ENCODE measurements at regions not wholly inside any gene's neighbourhood (a gene's known extent, or its start where the extent isn't known, plus 50 kb on each side); places are given as distances from the start of the nearest gene placed in this dataset.

- Histone ChIP-seq H3K27ac (ENCODE audit: low read length) (no peak overlapping the region), H3K27me3 (ENCODE audit: low read depth, low read length) (no peaks in the 10 kb centered on the region), H3K36me3 (ENCODE audit: control insufficient read depth in 1 of 2, insufficient read depth in 2 of 2, low read length in 2 of 2) (no peaks in the 10 kb centered on the region), H3K4me1 (ENCODE audit: control insufficient read depth in 1 of 2, insufficient read depth in 2 of 2, low read length in 2 of 2) (no peaks in the 10 kb centered on the region), H3K4me3 (ENCODE audit: low read depth in 1 of 2, low read length in 2 of 2) (no peak overlapping the region), H3K9me3 (ENCODE audit: control insufficient read depth in 1 of 2, low read length in 2 of 2) (no peaks in the 10 kb centered on the region)
Observed at GRCh38 chr14:38078393-38078792, 129.3 kb upstream of the SSTR1 start.

- Histone ChIP-seq H3K9me3 (ENCODE audit: control insufficient read depth in 1 of 2, low read length in 2 of 2) (no peaks in the 10 kb centered on the region), H3K27me3 (ENCODE audit: low read depth, low read length) (no peaks in the 10 kb centered on the region), H3K4me1 (ENCODE audit: control insufficient read depth in 1 of 2, insufficient read depth in 2 of 2, low read length in 2 of 2) (no peaks in the 10 kb centered on the region), H3K36me3 (ENCODE audit: control insufficient read depth in 1 of 2, insufficient read depth in 2 of 2, low read length in 2 of 2) (no peaks in the 10 kb centered on the region), H3K4me3 (ENCODE audit: low read depth in 1 of 2, low read length in 2 of 2) (no peak overlapping the region), H3K27ac (ENCODE audit: low read length) (no peak overlapping the region)
Observed at GRCh38 chr14:38079268-38079667, 128.4 kb upstream of the SSTR1 start.

- Histone ChIP-seq H3K4me3 (ENCODE audit: low read depth in 1 of 2, low read length in 2 of 2) (no peak overlapping the region), H3K36me3 (ENCODE audit: control insufficient read depth in 1 of 2, insufficient read depth in 2 of 2, low read length in 2 of 2) (no peaks in the 10 kb centered on the region), H3K9me3 (ENCODE audit: control insufficient read depth in 1 of 2, low read length in 2 of 2) (no peaks in the 10 kb centered on the region), H3K4me1 (ENCODE audit: control insufficient read depth in 1 of 2, insufficient read depth in 2 of 2, low read length in 2 of 2) (no peaks in the 10 kb centered on the region), H3K27me3 (ENCODE audit: low read depth, low read length) (no peaks in the 10 kb centered on the region), H3K27ac (ENCODE audit: low read length) (no peak overlapping the region)
Observed at GRCh38 chr14:38079886-38080285, 127.8 kb upstream of the SSTR1 start.

GRCh38 chr14:38080696-38081095 is 127.0 kb upstream of the SSTR1 start:
- Histone ChIP-seq H3K27me3 (ENCODE audit: low read depth, low read length) (no peaks in the 10 kb centered on the region), H3K4me1 (ENCODE audit: control insufficient read depth in 1 of 2, insufficient read depth in 2 of 2, low read length in 2 of 2) (no peaks in the 10 kb centered on the region), H3K27ac (ENCODE audit: low read length) (no peak overlapping the region), H3K36me3 (ENCODE audit: control insufficient read depth in 1 of 2, insufficient read depth in 2 of 2, low read length in 2 of 2) (no peaks in the 10 kb centered on the region), H3K9me3 (ENCODE audit: control insufficient read depth in 1 of 2, low read length in 2 of 2) (no peaks in the 10 kb centered on the region), H3K4me3 (ENCODE audit: low read depth in 1 of 2, low read length in 2 of 2) (no peak overlapping the region)

GRCh38 chr14:38083039-38083438 is 124.7 kb upstream of the SSTR1 start:
- Histone ChIP-seq H3K27me3 (ENCODE audit: low read depth, low read length) (no peaks in the 10 kb centered on the region), H3K36me3 (ENCODE audit: control insufficient read depth in 1 of 2, insufficient read depth in 2 of 2, low read length in 2 of 2) (no peaks in the 10 kb centered on the region), H3K4me1 (ENCODE audit: control insufficient read depth in 1 of 2, insufficient read depth in 2 of 2, low read length in 2 of 2) (no peaks in the 10 kb centered on the region), H3K4me3 (ENCODE audit: low read depth in 1 of 2, low read length in 2 of 2) (no peak overlapping the region), H3K9me3 (ENCODE audit: control insufficient read depth in 1 of 2, low read length in 2 of 2) (no peaks in the 10 kb centered on the region), H3K27ac (ENCODE audit: low read length) (no peak overlapping the region)

- Histone ChIP-seq H3K27me3 (ENCODE audit: low read depth, low read length) (no peaks in the 10 kb centered on the region), H3K4me1 (ENCODE audit: control insufficient read depth in 1 of 2, insufficient read depth in 2 of 2, low read length in 2 of 2) (no peaks in the 10 kb centered on the region), H3K9me3 (ENCODE audit: control insufficient read depth in 1 of 2, low read length in 2 of 2) (peaks cover 0 to 11% of the 10 kb centered on the region in 2 donors), H3K4me3 (ENCODE audit: low read depth in 1 of 2, low read length in 2 of 2) (peak overlapping the region in 1 of 2 donors; percentile 34), H3K36me3 (ENCODE audit: control insufficient read depth in 1 of 2, insufficient read depth in 2 of 2, low read length in 2 of 2) (no peaks in the 10 kb centered on the region), H3K27ac (ENCODE audit: low read length) (no peak overlapping the region)
Observed at GRCh38 chr14:38089123-38089522, 118.6 kb upstream of the SSTR1 start.

- Histone ChIP-seq H3K4me1 (ENCODE audit: control insufficient read depth in 1 of 2, insufficient read depth in 2 of 2, low read length in 2 of 2) (no peaks in the 10 kb centered on the region), H3K27ac (ENCODE audit: low read length) (no peak overlapping the region), H3K4me3 (ENCODE audit: low read depth in 1 of 2, low read length in 2 of 2) (no peak overlapping the region), H3K36me3 (ENCODE audit: control insufficient read depth in 1 of 2, insufficient read depth in 2 of 2, low read length in 2 of 2) (no peaks in the 10 kb centered on the region), H3K27me3 (ENCODE audit: low read depth, low read length) (no peaks in the 10 kb centered on the region), H3K9me3 (ENCODE audit: control insufficient read depth in 1 of 2, low read length in 2 of 2) (peaks cover 0 to 13% of the 10 kb centered on the region in 2 donors)
Observed at GRCh38 chr14:38090506-38090905, 117.2 kb upstream of the SSTR1 start.

GRCh38 chr14:38098074-38098836 is 109.4 kb upstream of the SSTR1 start:
- no peak overlapping the region for H3K4me3 ChIP-seq (ENCODE audit: low read depth in 1 of 2, low read length in 2 of 2)
- H3K4me1 ChIP-seq (ENCODE audit: control insufficient read depth in 1 of 2, insufficient read depth in 2 of 2, low read length in 2 of 2): no peaks in the 10 kb centered on the region
- no peaks in the 10 kb centered on the region for H3K27me3 ChIP-seq (ENCODE audit: low read depth, low read length)
- no peaks in the 10 kb centered on the region for H3K36me3 ChIP-seq (ENCODE audit: control insufficient read depth in 1 of 2, insufficient read depth in 2 of 2, low read length in 2 of 2)
- no peak overlapping the region for H3K27ac ChIP-seq (ENCODE audit: low read length)
- H3K9me3 ChIP-seq (ENCODE audit: control insufficient read depth in 1 of 2, low read length in 2 of 2): peaks cover 3 to 22% of the 10 kb centered on the region in 2 donors

GRCh38 chr14:38101679-38102078 is 106.0 kb upstream of the SSTR1 start:
- Histone ChIP-seq H3K27me3 (ENCODE audit: low read depth, low read length) (no peaks in the 10 kb centered on the region), H3K4me1 (ENCODE audit: control insufficient read depth in 1 of 2, insufficient read depth in 2 of 2, low read length in 2 of 2) (no peaks in the 10 kb centered on the region), H3K27ac (ENCODE audit: low read length) (no peak overlapping the region), H3K36me3 (ENCODE audit: control insufficient read depth in 1 of 2, insufficient read depth in 2 of 2, low read length in 2 of 2) (no peaks in the 10 kb centered on the region), H3K4me3 (ENCODE audit: low read depth in 1 of 2, low read length in 2 of 2) (no peak overlapping the region), H3K9me3 (ENCODE audit: control insufficient read depth in 1 of 2, low read length in 2 of 2) (peaks cover 3 to 12% of the 10 kb centered on the region in 2 donors)

GRCh38 chr14:38103542-38104225 is 104.0 kb upstream of the SSTR1 start:
- Histone ChIP-seq H3K27ac (ENCODE audit: low read length) (no peak overlapping the region), H3K4me1 (ENCODE audit: control insufficient read depth in 1 of 2, insufficient read depth in 2 of 2, low read length in 2 of 2) (no peaks in the 10 kb centered on the region), H3K27me3 (ENCODE audit: low read depth, low read length) (no peaks in the 10 kb centered on the region), H3K4me3 (ENCODE audit: low read depth in 1 of 2, low read length in 2 of 2) (no peak overlapping the region), H3K36me3 (ENCODE audit: control insufficient read depth in 1 of 2, insufficient read depth in 2 of 2, low read length in 2 of 2) (no peaks in the 10 kb centered on the region), H3K9me3 (ENCODE audit: control insufficient read depth in 1 of 2, low read length in 2 of 2) (peaks cover 0 to 8% of the 10 kb centered on the region in 2 donors)

- Histone ChIP-seq H3K4me3 (ENCODE audit: low read depth in 1 of 2, low read length in 2 of 2) (no peak overlapping the region), H3K36me3 (ENCODE audit: control insufficient read depth in 1 of 2, insufficient read depth in 2 of 2, low read length in 2 of 2) (no peaks in the 10 kb centered on the region), H3K27me3 (ENCODE audit: low read depth, low read length) (no peaks in the 10 kb centered on the region), H3K9me3 (ENCODE audit: control insufficient read depth in 1 of 2, low read length in 2 of 2) (peaks cover 0 to 8% of the 10 kb centered on the region in 2 donors), H3K4me1 (ENCODE audit: control insufficient read depth in 1 of 2, insufficient read depth in 2 of 2, low read length in 2 of 2) (no peaks in the 10 kb centered on the region), H3K27ac (ENCODE audit: low read length) (no peak overlapping the region)
Observed at GRCh38 chr14:38105106-38105702, 102.5 kb upstream of the SSTR1 start.

All from muscle layer of duodenum (tissue), 2 donors.